Prostate gland (tissue), 2 donors: ENCODE measurements at regions not wholly inside any gene's neighbourhood (a gene's known extent, or its start where the extent isn't known, plus 50 kb on each side); places are given as distances from the start of the nearest gene placed in this dataset.

Experiments
- CTCF ChIP-seq, 4 experiments: fragments of 200-600 bp in 2 of 4; fragments of 450-650 bp in 2 of 4; sonication (generic) in 2 of 4; IDR thresholded peaks; 1 replicate in 3 of 4; 2 replicates in 1 of 4; pipeline ENCODE4 v1.5.1; 2016 to 2019; ENCODE audit warnings: antibody characterized with exemption in 4 of 4, mild to moderate bottlenecking in 2 of 4, moderate library complexity in 2 of 4
- POLR2A ChIP-seq: fragments of 450-650 bp; IDR thresholded peaks from one replicate; pipeline ENCODE4 v1.6.1; 2016; ENCODE audit warnings: antibody characterized with exemption, mild to moderate bottlenecking

DNA sequence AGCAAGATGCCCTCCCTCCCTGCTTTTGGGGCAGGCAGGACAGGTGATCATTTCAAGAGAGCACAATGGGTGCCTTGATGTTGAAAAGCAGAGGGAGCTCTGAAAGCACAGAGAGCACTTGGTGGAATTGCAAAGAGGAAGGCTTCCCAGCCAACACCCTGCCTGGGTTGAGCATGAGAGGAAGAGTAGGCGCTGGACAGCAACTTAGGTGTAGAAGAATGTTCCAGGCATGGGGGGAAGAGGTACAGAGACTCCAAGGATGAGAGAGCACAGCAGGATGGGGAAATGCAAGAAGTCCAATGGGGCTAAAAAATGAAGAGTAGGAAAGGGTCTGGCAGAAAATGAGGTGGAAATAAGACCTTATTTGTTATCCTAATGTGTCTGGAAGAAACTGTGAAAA is 144.8 kb downstream of the TRIM36 start:
- TF ChIP-seq CTCF (IDR thresholded peaks at IDR 0.05) = no peak
- TF ChIP-seq POLR2A = no peak
